Fibroblast of lung (primary cell): ENCODE measurements at regions not wholly inside any gene's neighbourhood (a gene's known extent, or its start where the extent isn't known, plus 50 kb on each side); places are given as distances from the start of the nearest gene placed in this dataset.

Source experiments
- DNase-seq, 2 donors: peaks; one replicate each; pipeline versions ENCODE4 v3.0.0 to v3.0.0-alpha.2; 2010; ENCODE audit warnings: low read depth in 2 of 2
- H2AFZ ChIP-seq: 2 replicates; pipeline ENCODE4 v1.5.1; 2012; ENCODE audit warnings: low read length, control low read depth, inconsistent platforms
- H3K27ac ChIP-seq: 2 replicates; pipeline ENCODE4 v1.5.1; 2011; ENCODE audit warnings: low read length, control low read depth; ENCODE audit not compliant: insufficient read depth
- H3K27me3 ChIP-seq: 2 replicates; pipeline ENCODE4 v1.5.1; 2011; ENCODE audit warnings: mild to moderate bottlenecking, low read length; ENCODE audit not compliant: control insufficient read depth, insufficient read depth
- H3K36me3 ChIP-seq: 2 replicates; pipeline ENCODE4 v1.5.1; 2011; ENCODE audit warnings: low read length; ENCODE audit not compliant: control insufficient read depth, insufficient read depth
- H3K4me1 ChIP-seq: 2 replicates; pipeline ENCODE4 v1.5.1; 2011; ENCODE audit warnings: low read length; ENCODE audit not compliant: control insufficient read depth, insufficient read depth; ENCODE audit errors: extremely low read depth
- H3K4me2 ChIP-seq: 2 replicates; pipeline ENCODE4 v1.5.1; 2011; ENCODE audit warnings: low read length, control low read depth; ENCODE audit not compliant: insufficient read depth; ENCODE audit errors: extremely low read depth
- H3K4me3 ChIP-seq, 4 experiments: fragments of 200-600 bp in 1 of 4; sonication (generic) in 1 of 4; replicated peaks in 1 of 4; 2 replicates each; pipeline ENCODE4 v1.5.1; 2011 to 2016; ENCODE audit warnings: low read length in 4 of 4, low read depth in 3 of 4, mild to moderate bottlenecking in 3 of 4, control low read depth in 2 of 4, inconsistent platforms in 1 of 4, mixed read lengths in 1 of 4; ENCODE audit not compliant: insufficient read depth in 1 of 4; ENCODE audit errors: control extremely low read depth in 1 of 4
- H3K79me2 ChIP-seq: 2 replicates; pipeline ENCODE4 v1.5.1; 2012; ENCODE audit warnings: mild to moderate bottlenecking, low read length, inconsistent platforms; ENCODE audit not compliant: control insufficient read depth, insufficient read depth
- H3K9ac ChIP-seq: 2 replicates; pipeline ENCODE4 v1.5.1; 2011; ENCODE audit warnings: mild to moderate bottlenecking, low read length, control low read depth; ENCODE audit not compliant: insufficient read depth
- H3K9me3 ChIP-seq: 2 replicates; pipeline ENCODE4 v1.5.1; 2012; ENCODE audit warnings: low read depth, low read length; ENCODE audit not compliant: control insufficient read depth, insufficient read depth
- H4K20me1 ChIP-seq: 2 replicates; pipeline ENCODE4 v1.5.1; 2011; ENCODE audit warnings: low read length; ENCODE audit not compliant: control insufficient read depth, insufficient read depth; ENCODE audit errors: extremely low read depth
- CTCF ChIP-seq, 2 donors: IDR thresholded peaks in 1 of 2; conservative IDR thresholded peaks in 1 of 2; 1 replicate in 1 of 2; 2 replicates in 1 of 2; pipeline ENCODE4 v1.5.1; 2011 to 2012; ENCODE audit warnings: low read length in 2 of 2, control low read depth in 1 of 2, inconsistent platforms in 1 of 2, low read depth in 1 of 2, mild to moderate bottlenecking in 1 of 2
- EZH2 ChIP-seq: IDR thresholded peaks from 2 replicates; pipeline ENCODE4 v1.5.1; 2012; ENCODE audit warnings: low read length, control low read depth, mild to moderate bottlenecking; ENCODE audit errors: missing control alignments

DNA sequence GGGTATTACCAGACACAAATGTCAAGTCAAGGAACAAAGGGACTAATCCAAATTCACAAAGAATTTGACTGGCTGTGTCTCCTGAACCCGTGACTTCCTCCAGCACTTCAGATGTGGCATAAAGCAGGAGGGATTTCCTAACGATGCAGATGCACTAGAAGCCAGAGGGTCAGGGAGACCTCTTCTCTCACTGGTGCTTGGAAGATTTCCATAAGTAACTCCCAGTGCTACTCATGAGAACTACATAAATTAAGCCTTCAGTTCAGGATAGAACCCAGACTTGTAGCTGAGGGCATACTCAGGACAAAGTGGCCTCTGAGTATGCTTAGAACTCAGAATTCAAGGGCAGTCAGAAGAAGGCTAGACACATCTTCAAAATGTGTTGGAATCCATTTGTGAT lies 83.6 kb upstream of the NRIP1 start:
- no peak overlapping the region for H3K27ac ChIP-seq
- H3K79me2 ChIP-seq, result no peaks in the 10 kb centered on the region
- H3K27me3 ChIP-seq, result no peaks in the 10 kb centered on the region
- no peaks in the 10 kb centered on the region for H4K20me1 ChIP-seq
- TF ChIP-seq EZH2 (no peak), CTCF (conservative IDR thresholded peaks at IDR 0.05 in 1 of 2, IDR thresholded peaks at IDR 0.05 in 1 of 2; ENCODE audit: low read depth in 1 of 2, low read length in 2 of 2) (no peak)
- no peak overlapping the region for H3K4me3 ChIP-seq
- H2AFZ ChIP-seq, result no peak overlapping the region
- H3K9ac ChIP-seq, result no peak overlapping the region
- H3K4me1 ChIP-seq, result no peaks in the 10 kb centered on the region
- no peaks in the 10 kb centered on the region for H3K9me3 ChIP-seq
- no peak overlapping the region for H3K4me2 ChIP-seq
- no peaks in the 10 kb centered on the region for H3K36me3 ChIP-seq
- DNase-seq, result no peak

GRCh38 chr21:15149600-15150224 lies 84.9 kb upstream of the NRIP1 start:
- Histone ChIP-seq H3K36me3 (no peaks in the 10 kb centered on the region), H3K27ac (no peak overlapping the region), H4K20me1 (no peaks in the 10 kb centered on the region), H3K79me2 (no peaks in the 10 kb centered on the region), H3K4me2 (no peak overlapping the region), H2AFZ (no peak overlapping the region), H3K27me3 (no peaks in the 10 kb centered on the region), H3K4me1 (no peaks in the 10 kb centered on the region), H3K9me3 (no peaks in the 10 kb centered on the region), H3K9ac (no peak overlapping the region), H3K4me3 (no peak overlapping the region)
- TF ChIP-seq EZH2, result no peak
- TF ChIP-seq CTCF (conservative IDR thresholded peaks at IDR 0.05 in 1 of 2, IDR thresholded peaks at IDR 0.05 in 1 of 2; ENCODE audit: low read depth in 1 of 2, low read length in 2 of 2), result no peak
- DNase-seq, result no peak

- Histone ChIP-seq H3K4me3 (no peak overlapping the region), H2AFZ (no peak overlapping the region), H3K4me1 (no peaks in the 10 kb centered on the region), H3K4me2 (no peak overlapping the region), H3K9ac (no peak overlapping the region), H4K20me1 (no peaks in the 10 kb centered on the region), H3K36me3 (no peaks in the 10 kb centered on the region), H3K79me2 (no peaks in the 10 kb centered on the region), H3K27me3 (no peaks in the 10 kb centered on the region), H3K27ac (no peak overlapping the region), H3K9me3 (no peaks in the 10 kb centered on the region)
- TF ChIP-seq CTCF (conservative IDR thresholded peaks at IDR 0.05 in 1 of 2, IDR thresholded peaks at IDR 0.05 in 1 of 2; ENCODE audit: low read depth in 1 of 2, low read length in 2 of 2) (no peak), EZH2 (no peak)
- no peak for DNase-seq
Measured at GRCh38 chr21:15151385-15152103, 86.7 kb upstream of the NRIP1 start.
